ENCODE measurements at regions not wholly inside any gene's neighbourhood (a gene's known extent, or its start where the extent isn't known, plus 50 kb on each side); places are given as distances from the start of the nearest gene placed in this dataset.

- no peak for DNase-seq (ENCODE audit: low spot score in 2 of 2)
- Histone ChIP-seq H3K27ac (no peak overlapping the region), H3K4me1 (no peaks in the 10 kb centered on the region), H3K4me3 (no peak overlapping the region), H3K27me3 (no peaks in the 10 kb centered on the region), H3K9me3 (peaks cover 11% of the 10 kb centered on the region), H3K36me3 (no peaks in the 10 kb centered on the region)
- no peak for TF ChIP-seq CTCF (IDR thresholded peaks at IDR 0.05)
- TF ChIP-seq POLR2A (IDR thresholded peaks at IDR 0.05), result no peak
- no peak for TF ChIP-seq POLR2AphosphoS5 (IDR thresholded peaks at IDR 0.05)
- no peak for TF ChIP-seq EP300 (IDR thresholded peaks at IDR 0.05)
- 79% methylated on average over 2 of the region's 2 CpGs for WGBS
These were observed 391.2 kb downstream of the AEBP2 start for GRCh38 chr12:19830446-19830845.

- Histone ChIP-seq H3K27me3 (no peaks in the 10 kb centered on the region), H3K4me1 (no peaks in the 10 kb centered on the region), H3K9me3 (no peaks in the 10 kb centered on the region), H3K4me3 (no peak overlapping the region), H3K27ac (no peak overlapping the region), H3K36me3 (no peaks in the 10 kb centered on the region)
- WGBS, result 17% methylated on average over 2 of the region's 2 CpGs
- TF ChIP-seq POLR2AphosphoS5 (IDR thresholded peaks at IDR 0.05) (no peak), EP300 (IDR thresholded peaks at IDR 0.05) (no peak), CTCF (IDR thresholded peaks at IDR 0.05) (no peak)
- DNase-seq (ENCODE audit: low spot score in 2 of 2), result no peak
These were observed 394.6 kb downstream of the AEBP2 start for GRCh38 chr12:19833775-19834501.

- no peaks in the 10 kb centered on the region for H3K27me3 ChIP-seq
- TF ChIP-seq POLR2AphosphoS5 (IDR thresholded peaks at IDR 0.05), result no peak
- TF ChIP-seq CTCF (IDR thresholded peaks at IDR 0.05), result no peak
- no peak for TF ChIP-seq POLR2A (IDR thresholded peaks at IDR 0.05)
- no peak for TF ChIP-seq EP300 (IDR thresholded peaks at IDR 0.05)
- no peaks in the 10 kb centered on the region for H3K36me3 ChIP-seq
- no peaks in the 10 kb centered on the region for H3K9me3 ChIP-seq
- H3K4me3 ChIP-seq, result no peak overlapping the region
- no peaks in the 10 kb centered on the region for H3K4me1 ChIP-seq
- no peak for DNase-seq (ENCODE audit: low spot score in 2 of 2)
- no peak overlapping the region for H3K27ac ChIP-seq
These were observed 395.3 kb downstream of the AEBP2 start for GRCh38 chr12:19834592-19834991.

- no peak overlapping the region for H3K27ac ChIP-seq
- no peaks in the 10 kb centered on the region for H3K9me3 ChIP-seq
- H3K4me1 ChIP-seq, result no peaks in the 10 kb centered on the region
- no peak for DNase-seq (ENCODE audit: low spot score in 2 of 2)
- TF ChIP-seq CTCF (IDR thresholded peaks at IDR 0.05), result no peak
- no peaks in the 10 kb centered on the region for H3K27me3 ChIP-seq
- 98% methylated on average over 13 of the region's 14 CpGs for WGBS
- H3K36me3 ChIP-seq, result no peaks in the 10 kb centered on the region
- H3K4me3 ChIP-seq, result no peak overlapping the region
These were observed 396.8 kb downstream of the AEBP2 start for GRCh38 chr12:19836056-19836455.

- no peak overlapping the region for H3K4me3 ChIP-seq
- TF ChIP-seq POLR2A (IDR thresholded peaks at IDR 0.05) (no peak), EP300 (IDR thresholded peaks at IDR 0.05) (no peak), CTCF (IDR thresholded peaks at IDR 0.05) (no peak), POLR2AphosphoS5 (IDR thresholded peaks at IDR 0.05) (no peak)
- no peak for DNase-seq (ENCODE audit: low spot score in 2 of 2)
- no peaks in the 10 kb centered on the region for H3K9me3 ChIP-seq
- no peaks in the 10 kb centered on the region for H3K4me1 ChIP-seq
- WGBS, result 97% methylated on average over 9 of the region's 9 CpGs
- H3K27me3 ChIP-seq, result no peaks in the 10 kb centered on the region
- no peak overlapping the region for H3K27ac ChIP-seq
- no peaks in the 10 kb centered on the region for H3K36me3 ChIP-seq
These were observed 397.2 kb downstream of the AEBP2 start for GRCh38 chr12:19836456-19836855.

Data from suprapubic skin (tissue), 4 donors.